Ascending aorta (tissue), 2 donors: ENCODE measurements at regions not wholly inside any gene's neighbourhood (a gene's known extent, or its start where the extent isn't known, plus 50 kb on each side); places are given as distances from the start of the nearest gene placed in this dataset.

ENCODE experiments used
- DNase-seq, 2 donors: peaks; one replicate each; pipeline ENCODE4 v3.0.0-alpha.2; 2019; ENCODE audit warnings: low spot score in 2 of 2
- H3K27ac ChIP-seq, 2 donors: fragments of 200-600 bp; sonication (generic); one replicate each; pipeline ENCODE4 v1.5.1; 2016 to 2017; ENCODE audit warnings: mild to moderate bottlenecking in 1 of 2
- H3K27me3 ChIP-seq: fragments of 200-600 bp; sonication (generic); one replicate; pipeline ENCODE4 v1.5.1; 2017
- H3K36me3 ChIP-seq, 2 donors: fragments of 200-600 bp; sonication (generic); one replicate each; pipeline ENCODE4 v1.5.1; 2016
- H3K4me1 ChIP-seq, 2 donors: fragments of 200-600 bp; sonication (generic); one replicate each; pipeline ENCODE4 v1.5.1; 2016 to 2017; ENCODE audit warnings: mild to moderate bottlenecking in 1 of 2
- H3K4me3 ChIP-seq, 2 donors: fragments of 200-600 bp; sonication (generic); one replicate each; pipeline ENCODE4 v1.5.1; 2016 to 2017; ENCODE audit warnings: mild to moderate bottlenecking in 1 of 2
- H3K9me3 ChIP-seq, 2 donors: fragments of 200-600 bp; sonication (generic); one replicate each; pipeline ENCODE4 v1.5.1; 2016
- CTCF ChIP-seq, 3 experiments: fragments of 200-600 bp in 2 of 3; fragments of 450-650 bp in 1 of 3; sonication (generic) in 2 of 3; IDR thresholded peaks; one replicate each; pipeline ENCODE4 v1.5.1; 2016 to 2019; ENCODE audit warnings: antibody characterized with exemption in 3 of 3, mild to moderate bottlenecking in 1 of 3, moderate library complexity in 1 of 3
- intact Hi-C: fragments of 100-400 bp; cut with DNase I; formaldehyde crosslinking; loops from one replicate; pipeline ENCODE4 v1.15.1; 2023

- H3K36me3 ChIP-seq, result no peaks in the 10 kb centered on the region
- no peaks in the 10 kb centered on the region for H3K9me3 ChIP-seq
- no peaks in the 10 kb centered on the region for H3K27me3 ChIP-seq
- no peaks in the 10 kb centered on the region for H3K4me1 ChIP-seq
- intact Hi-C loops, result no loop called here
- no peak for DNase-seq
- no peak for TF ChIP-seq CTCF (IDR thresholded peaks at IDR 0.05)
- H3K27ac ChIP-seq, result no peak overlapping the region
- no peak overlapping the region for H3K4me3 ChIP-seq
Observed at GRCh38 chr6:74133073-74133472, 437.1 kb downstream of the CD109 start.

- Histone ChIP-seq H3K9me3 (no peaks in the 10 kb centered on the region), H3K36me3 (no peaks in the 10 kb centered on the region), H3K27ac (no peak overlapping the region), H3K4me1 (no peaks in the 10 kb centered on the region), H3K4me3 (no peak overlapping the region), H3K27me3 (no peaks in the 10 kb centered on the region)
- DNase-seq, result no peak
- TF ChIP-seq CTCF (IDR thresholded peaks at IDR 0.05), result no peak
- intact Hi-C loops, result no loop called here
Observed at GRCh38 chr6:74130641-74131040, 434.6 kb downstream of the CD109 start.

GRCh38 chr6:74128536-74128935 lies 432.5 kb downstream of the CD109 start:
- no peak for TF ChIP-seq CTCF (IDR thresholded peaks at IDR 0.05)
- Histone ChIP-seq H3K4me3 (no peak overlapping the region), H3K27ac (no peak overlapping the region), H3K27me3 (no peaks in the 10 kb centered on the region), H3K36me3 (no peaks in the 10 kb centered on the region), H3K9me3 (no peaks in the 10 kb centered on the region), H3K4me1 (no peaks in the 10 kb centered on the region)
- no peak for DNase-seq
- intact Hi-C loops, result no loop called here

DNA sequence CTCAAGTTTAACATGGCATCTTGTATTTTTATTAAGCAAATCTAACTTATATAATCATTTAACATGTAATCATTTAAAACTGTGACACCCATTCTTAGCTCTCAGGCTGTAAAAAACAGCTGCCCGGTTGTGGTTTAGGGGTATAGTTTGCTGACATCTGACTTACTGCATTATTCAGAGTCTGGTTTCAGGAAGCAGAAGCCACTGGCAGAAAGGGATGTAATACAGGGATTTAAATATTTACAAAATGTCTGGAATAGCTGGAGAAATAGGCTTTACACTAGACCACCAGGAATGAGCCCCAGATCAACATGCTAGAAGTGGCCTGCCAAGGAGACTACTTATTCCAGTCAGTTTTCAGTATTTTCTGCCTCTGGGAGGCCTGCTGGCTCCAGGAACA lies 421.1 kb downstream of the CD109 start:
- Histone ChIP-seq H3K4me1 (no peaks in the 10 kb centered on the region), H3K9me3 (no peaks in the 10 kb centered on the region), H3K36me3 (no peaks in the 10 kb centered on the region), H3K27ac (no peak overlapping the region), H3K4me3 (no peak overlapping the region), H3K27me3 (no peaks in the 10 kb centered on the region)
- intact Hi-C loops, result no loop called here
- no peak for TF ChIP-seq CTCF (IDR thresholded peaks at IDR 0.05)
- no peak for DNase-seq

DNA sequence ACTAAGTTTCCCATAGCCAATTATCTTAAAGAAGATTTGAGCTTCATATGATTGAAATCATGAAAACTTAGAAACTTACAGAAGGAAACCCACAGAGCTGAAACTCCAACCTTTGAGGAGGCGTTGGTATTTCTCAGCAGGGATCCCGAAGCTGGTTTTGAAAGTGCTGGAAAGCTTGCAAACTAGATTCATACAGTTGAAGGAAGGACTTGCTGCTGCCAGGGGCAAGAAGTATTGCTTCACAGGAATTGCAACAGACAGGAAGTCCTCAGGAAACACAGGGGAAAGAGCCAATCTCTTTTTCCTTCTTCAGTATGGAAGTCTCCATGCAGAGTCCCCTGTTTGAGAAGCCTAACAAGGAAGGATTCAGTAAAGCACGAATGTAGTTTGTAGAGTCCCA lies 419.7 kb downstream of the CD109 start:
- no peaks in the 10 kb centered on the region for H3K4me1 ChIP-seq
- no peak for DNase-seq
- H3K4me3 ChIP-seq, result no peak overlapping the region
- H3K9me3 ChIP-seq, result no peaks in the 10 kb centered on the region
- no peaks in the 10 kb centered on the region for H3K36me3 ChIP-seq
- no peak overlapping the region for H3K27ac ChIP-seq
- no peak for TF ChIP-seq CTCF (IDR thresholded peaks at IDR 0.05)
- H3K27me3 ChIP-seq, result no peaks in the 10 kb centered on the region
- intact Hi-C loops, result no loop called here

DNA sequence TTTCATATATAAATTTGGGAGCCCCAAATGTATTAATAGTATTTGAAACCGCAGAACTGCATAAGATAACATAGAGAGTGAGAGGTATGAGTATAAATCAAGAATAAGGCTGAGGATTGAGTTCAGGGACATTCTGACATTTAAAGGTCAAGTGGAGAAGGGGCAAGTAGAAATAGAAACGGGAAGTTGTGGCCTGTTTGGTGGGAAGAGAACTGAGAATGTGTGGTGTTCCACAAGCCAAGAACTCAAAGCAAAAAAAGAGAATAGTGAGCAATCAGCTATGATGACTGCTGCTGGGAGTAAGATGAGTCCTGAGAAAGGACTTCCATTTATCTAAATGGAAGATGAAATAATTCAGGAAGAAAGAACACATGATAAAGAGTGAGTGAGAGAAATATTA lies 418.4 kb downstream of the CD109 start:
- Histone ChIP-seq H3K27me3 (no peaks in the 10 kb centered on the region), H3K27ac (no peak overlapping the region), H3K4me3 (no peak overlapping the region), H3K36me3 (no peaks in the 10 kb centered on the region), H3K4me1 (no peaks in the 10 kb centered on the region), H3K9me3 (no peaks in the 10 kb centered on the region)
- no peak for DNase-seq
- intact Hi-C loops, result no loop called here
- no peak for TF ChIP-seq CTCF (IDR thresholded peaks at IDR 0.05)
